ENCODE measurements at regions not wholly inside any gene's neighbourhood (a gene's known extent, or its start where the extent isn't known, plus 50 kb on each side); places are given as distances from the start of the nearest gene placed in this dataset.

DNA sequence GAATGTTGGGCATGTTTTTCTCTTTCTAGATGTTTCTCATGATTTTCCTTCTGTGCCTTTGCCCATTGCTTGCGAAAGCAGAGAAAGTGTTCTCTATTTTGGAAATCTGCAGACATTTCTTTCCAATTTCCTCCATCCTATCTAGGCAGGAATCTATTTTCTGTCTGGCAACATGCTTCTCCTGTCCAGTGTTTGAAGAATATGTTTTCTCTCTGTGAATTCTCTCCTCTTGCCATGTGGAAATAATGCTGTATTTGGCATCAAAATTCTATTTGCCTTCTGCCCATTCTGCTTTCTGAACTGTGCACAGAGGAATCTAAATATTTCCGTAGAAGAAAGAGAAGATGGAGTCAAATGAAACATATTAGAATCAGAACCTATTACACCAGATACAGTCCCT lies 833.3 kb downstream of the CDH9 start:
- DNase-seq (no peak), ATAC-seq (no peak)
- H3K27me3 ChIP-seq = no peaks in the 10 kb centered on the region
- WGBS, 2 donors = 83% methylated on average over 2 of the region's 2 CpGs
- TF ChIP-seq, protein P1, sequence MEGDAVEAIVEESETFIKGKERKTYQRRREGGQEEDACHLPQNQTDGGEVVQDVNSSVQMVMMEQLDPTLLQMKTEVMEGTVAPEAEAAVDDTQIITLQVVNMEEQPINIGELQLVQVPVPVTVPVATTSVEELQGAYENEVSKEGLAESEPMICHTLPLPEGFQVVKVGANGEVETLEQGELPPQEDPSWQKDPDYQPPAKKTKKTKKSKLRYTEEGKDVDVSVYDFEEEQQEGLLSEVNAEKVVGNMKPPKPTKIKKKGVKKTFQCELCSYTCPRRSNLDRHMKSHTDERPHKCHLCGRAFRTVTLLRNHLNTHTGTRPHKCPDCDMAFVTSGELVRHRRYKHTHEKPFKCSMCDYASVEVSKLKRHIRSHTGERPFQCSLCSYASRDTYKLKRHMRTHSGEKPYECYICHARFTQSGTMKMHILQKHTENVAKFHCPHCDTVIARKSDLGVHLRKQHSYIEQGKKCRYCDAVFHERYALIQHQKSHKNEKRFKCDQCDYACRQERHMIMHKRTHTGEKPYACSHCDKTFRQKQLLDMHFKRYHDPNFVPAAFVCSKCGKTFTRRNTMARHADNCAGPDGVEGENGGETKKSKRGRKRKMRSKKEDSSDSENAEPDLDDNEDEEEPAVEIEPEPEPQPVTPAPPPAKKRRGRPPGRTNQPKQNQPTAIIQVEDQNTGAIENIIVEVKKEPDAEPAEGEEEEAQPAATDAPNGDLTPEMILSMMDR (IDR thresholded peaks at IDR 0.05) = no peak
- peaks cover 0 to 8% (median 0%) of the 10 kb centered on the region in 11 donors for H3K9me3 ChIP-seq
- H3K4me1 ChIP-seq = no peaks in the 10 kb centered on the region
- H3K36me3 ChIP-seq = no peaks in the 10 kb centered on the region
- intact Hi-C loops (cut with DNase I) = no loop called here
- H3K27ac ChIP-seq = no peak overlapping the region
- no peak overlapping the region for H3K4me3 ChIP-seq

DNA sequence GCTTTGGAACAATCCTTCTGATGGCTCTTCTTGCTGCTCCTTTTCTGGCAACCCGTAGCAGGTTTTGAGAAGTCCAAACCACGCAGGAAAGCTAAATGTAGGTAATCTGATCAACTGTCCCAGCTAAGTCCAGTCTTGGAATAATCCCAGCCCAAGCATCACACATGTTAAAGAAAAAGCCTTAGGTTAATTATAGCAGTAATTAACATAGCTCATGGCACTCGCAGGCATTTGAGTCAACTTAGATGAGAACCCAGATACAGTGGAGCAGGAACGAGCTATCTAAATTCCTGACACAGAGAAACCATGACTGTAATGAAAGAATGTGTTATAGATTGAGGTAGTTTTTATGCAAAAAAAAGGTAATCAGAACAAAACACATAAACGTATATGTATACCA lies 844.8 kb downstream of the CDH9 start:
- Histone ChIP-seq H3K4me3 (no peak overlapping the region), H3K27me3 (no peaks in the 10 kb centered on the region), H3K27ac (no peak overlapping the region), H3K36me3 (no peaks in the 10 kb centered on the region), H3K4me1 (no peaks in the 10 kb centered on the region), H3K9me3 (no peaks in the 10 kb centered on the region)
- intact Hi-C loops (cut with DNase I) = no loop called here
- WGBS, 2 donors = 60 to 65% methylated on average over 5 of the region's 5 CpGs
- ATAC-seq (no peak), DNase-seq (no peak)
- TF ChIP-seq, protein P1 (IDR thresholded peaks at IDR 0.05) = no peak

DNA sequence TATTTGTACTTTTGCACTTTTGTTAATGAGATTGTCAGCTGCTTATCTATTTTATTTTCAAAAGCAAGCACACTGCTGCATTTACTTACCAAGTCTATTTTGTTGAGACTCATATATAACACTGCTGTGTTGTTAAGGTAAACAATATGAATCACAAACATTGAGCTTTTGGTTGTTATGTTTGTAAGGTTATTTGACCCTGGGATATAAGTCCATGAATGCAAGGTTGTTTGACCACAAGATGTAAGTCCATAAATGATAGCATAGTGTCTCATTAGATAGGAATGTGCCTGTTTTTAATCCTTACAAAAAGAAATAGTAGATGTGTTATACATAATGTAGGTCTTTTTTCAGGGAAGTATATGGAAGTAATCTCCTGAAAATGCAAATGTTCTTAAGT lies 845.9 kb downstream of the CDH9 start:
- H3K27ac ChIP-seq = no peak overlapping the region
- intact Hi-C loops (cut with DNase I) = no loop called here
- no peak overlapping the region for H3K4me3 ChIP-seq
- no peak for ATAC-seq
- TF ChIP-seq, protein P1 (IDR thresholded peaks at IDR 0.05) = no peak
- no peaks in the 10 kb centered on the region for H3K4me1 ChIP-seq
- no peaks in the 10 kb centered on the region for H3K27me3 ChIP-seq
- H3K36me3 ChIP-seq = no peaks in the 10 kb centered on the region
- H3K9me3 ChIP-seq = no peaks in the 10 kb centered on the region
- DNase-seq = no peak

GRCh38 chr5:26181582-26181981 lies 856.8 kb downstream of the CDH9 start:
- Histone ChIP-seq H3K36me3 (no peaks in the 10 kb centered on the region), H3K4me1 (no peaks in the 10 kb centered on the region), H3K9me3 (peaks cover 0 to 10% (median 0%) of the 10 kb centered on the region in 11 donors), H3K27ac (no peak overlapping the region), H3K27me3 (no peaks in the 10 kb centered on the region), H3K4me3 (no peak overlapping the region)
- DNase-seq = no peak
- TF ChIP-seq, protein P1 (IDR thresholded peaks at IDR 0.05) = no peak
- 91 to 92% methylated on average over 1 of the region's 1 CpG for WGBS, 2 donors
- no peak for ATAC-seq
- intact Hi-C loops (cut with DNase I) = no loop called here
